ENCODE measurements at regions not wholly inside any gene's neighbourhood (a gene's known extent, or its start where the extent isn't known, plus 50 kb on each side); places are given as distances from the start of the nearest gene placed in this dataset.

DNA sequence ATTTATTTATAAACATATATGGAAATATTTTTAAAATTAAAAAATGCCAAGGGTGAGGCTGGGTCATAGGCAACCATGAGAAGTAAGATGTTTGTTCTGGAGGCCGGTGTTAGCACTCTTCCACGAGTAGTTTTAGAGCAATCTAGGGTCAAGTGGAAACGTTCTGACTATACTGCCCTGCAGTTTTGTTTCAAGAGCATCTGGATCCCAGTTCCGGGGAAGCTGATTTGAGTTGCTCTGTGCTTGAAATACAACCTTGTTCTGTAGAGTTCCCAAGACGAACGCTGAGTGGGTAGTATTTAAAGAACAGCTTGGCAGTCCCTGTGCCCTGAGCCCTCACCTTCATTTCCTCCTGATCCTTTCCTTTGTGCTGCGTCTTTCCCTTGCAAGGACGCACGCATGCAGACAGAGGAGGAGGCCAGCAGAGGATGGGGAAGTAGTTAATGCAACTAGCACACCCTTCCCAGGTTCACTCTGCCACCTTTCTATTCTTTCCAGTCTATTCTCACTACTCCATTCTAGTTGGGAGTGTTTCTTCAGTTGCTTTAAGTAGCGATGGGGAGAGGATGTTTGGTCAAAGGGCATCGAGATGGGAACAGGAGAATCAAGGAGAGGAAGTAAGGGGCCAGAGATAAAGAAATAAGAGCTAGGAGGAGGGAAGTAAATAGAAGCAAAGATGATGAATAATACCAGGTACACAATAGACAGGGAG lies 68.3 kb upstream of the ZSWIM6 start:
- TF ChIP-seq POLR2A (IDR thresholded peaks at IDR 0.05; ENCODE audit: extremely low read depth, insufficient read length) (no peak), MYC (IDR thresholded peaks at IDR 0.05; ENCODE audit: low read depth, low read length) (no peak)
- TF ChIP-seq, protein P1, sequence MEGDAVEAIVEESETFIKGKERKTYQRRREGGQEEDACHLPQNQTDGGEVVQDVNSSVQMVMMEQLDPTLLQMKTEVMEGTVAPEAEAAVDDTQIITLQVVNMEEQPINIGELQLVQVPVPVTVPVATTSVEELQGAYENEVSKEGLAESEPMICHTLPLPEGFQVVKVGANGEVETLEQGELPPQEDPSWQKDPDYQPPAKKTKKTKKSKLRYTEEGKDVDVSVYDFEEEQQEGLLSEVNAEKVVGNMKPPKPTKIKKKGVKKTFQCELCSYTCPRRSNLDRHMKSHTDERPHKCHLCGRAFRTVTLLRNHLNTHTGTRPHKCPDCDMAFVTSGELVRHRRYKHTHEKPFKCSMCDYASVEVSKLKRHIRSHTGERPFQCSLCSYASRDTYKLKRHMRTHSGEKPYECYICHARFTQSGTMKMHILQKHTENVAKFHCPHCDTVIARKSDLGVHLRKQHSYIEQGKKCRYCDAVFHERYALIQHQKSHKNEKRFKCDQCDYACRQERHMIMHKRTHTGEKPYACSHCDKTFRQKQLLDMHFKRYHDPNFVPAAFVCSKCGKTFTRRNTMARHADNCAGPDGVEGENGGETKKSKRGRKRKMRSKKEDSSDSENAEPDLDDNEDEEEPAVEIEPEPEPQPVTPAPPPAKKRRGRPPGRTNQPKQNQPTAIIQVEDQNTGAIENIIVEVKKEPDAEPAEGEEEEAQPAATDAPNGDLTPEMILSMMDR (IDR thresholded peaks at IDR 0.05; ENCODE audit: low read depth, low read length): no peak
- TF ChIP-seq, protein P2, sequence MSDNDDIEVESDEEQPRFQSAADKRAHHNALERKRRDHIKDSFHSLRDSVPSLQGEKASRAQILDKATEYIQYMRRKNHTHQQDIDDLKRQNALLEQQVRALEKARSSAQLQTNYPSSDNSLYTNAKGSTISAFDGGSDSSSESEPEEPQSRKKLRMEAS (IDR thresholded peaks at IDR 0.05; ENCODE audit: low read depth, low read length): no peak
- H3K4me3 ChIP-seq (ENCODE audit: low read depth, low read length): no peak overlapping the region
- DNase-seq (ENCODE audit: low read depth): no peak

DNA sequence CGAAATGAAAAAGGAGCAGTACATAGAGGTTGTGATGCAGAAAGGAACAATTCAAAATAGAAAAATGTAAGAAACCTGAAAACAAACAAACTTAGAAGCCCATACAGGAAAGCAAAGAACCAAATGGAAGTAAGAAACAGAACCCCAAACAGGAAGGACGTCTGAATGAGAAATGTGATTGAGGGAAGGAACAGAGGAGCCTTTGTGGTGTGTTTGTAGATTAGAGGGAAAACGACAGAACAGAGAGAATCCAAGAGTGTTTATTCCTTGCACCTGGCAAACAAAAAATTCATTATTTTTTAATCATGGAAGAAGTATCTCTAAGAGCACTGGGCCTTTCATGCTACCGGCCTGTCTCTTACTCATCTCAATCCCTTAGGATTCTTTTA lies 67.8 kb upstream of the ZSWIM6 start:
- TF ChIP-seq POLR2A (IDR thresholded peaks at IDR 0.05; ENCODE audit: extremely low read depth, insufficient read length) (no peak), MYC (IDR thresholded peaks at IDR 0.05; ENCODE audit: low read depth, low read length) (no peak)
- TF ChIP-seq, protein P2 (IDR thresholded peaks at IDR 0.05; ENCODE audit: low read depth, low read length): no peak
- TF ChIP-seq, protein P1 (IDR thresholded peaks at IDR 0.05; ENCODE audit: low read depth, low read length): no peak
- H3K4me3 ChIP-seq (ENCODE audit: low read depth, low read length): no peak overlapping the region
- no peak for DNase-seq (ENCODE audit: low read depth)

DNA sequence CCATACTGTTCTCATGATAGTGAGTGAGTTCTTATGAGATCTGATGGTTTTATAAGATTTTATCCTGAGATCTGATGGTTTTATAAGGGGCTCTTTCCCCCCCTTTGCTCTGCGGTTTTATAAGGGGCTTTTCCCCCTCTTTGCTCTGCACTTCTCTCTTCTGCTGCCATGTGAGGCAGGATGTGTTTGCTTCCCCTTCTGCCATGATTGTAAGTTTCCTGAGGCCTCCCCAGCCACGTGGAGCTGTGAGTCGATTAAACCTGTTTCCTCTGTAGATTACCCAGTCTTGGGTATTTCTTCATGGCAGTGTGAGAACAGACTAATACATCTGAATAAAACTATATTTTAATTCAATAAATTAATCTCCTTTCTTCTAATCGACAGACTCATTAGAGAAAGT lies 64.9 kb upstream of the ZSWIM6 start:
- DNase-seq (ENCODE audit: low read depth): no peak
- H3K4me3 ChIP-seq (ENCODE audit: low read depth, low read length): no peak overlapping the region

DNA sequence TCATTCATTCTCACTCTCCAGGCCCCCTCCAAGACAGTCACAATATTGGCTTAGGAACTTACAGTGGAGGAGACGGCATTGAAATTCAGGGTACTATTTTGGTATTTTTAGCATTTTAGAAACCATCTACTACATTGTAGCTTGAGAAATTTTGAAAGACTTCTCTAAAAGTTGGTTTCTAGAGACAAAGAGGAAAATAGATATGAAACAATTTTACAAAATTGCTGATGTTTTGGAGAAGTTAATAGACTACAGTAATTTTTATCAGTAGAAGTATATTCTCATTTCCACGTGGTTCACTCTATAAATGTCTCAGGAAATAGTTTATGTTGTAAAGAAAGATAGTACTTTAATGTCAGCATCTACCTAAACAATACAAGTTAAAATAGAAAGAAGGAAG lies 63.2 kb upstream of the ZSWIM6 start:
- H3K4me3 ChIP-seq (ENCODE audit: low read depth, low read length): no peak overlapping the region
- TF ChIP-seq, protein P1 (IDR thresholded peaks at IDR 0.05; ENCODE audit: low read depth, low read length): no peak
- TF ChIP-seq, protein P2 (IDR thresholded peaks at IDR 0.05; ENCODE audit: low read depth, low read length): no peak
- TF ChIP-seq POLR2A (IDR thresholded peaks at IDR 0.05; ENCODE audit: extremely low read depth, insufficient read length) (no peak), MYC (IDR thresholded peaks at IDR 0.05; ENCODE audit: low read depth, low read length) (no peak)
- no peak for DNase-seq (ENCODE audit: low read depth)

More for the DNA sequence above, 64.9 kb upstream of the ZSWIM6 start:
- no peak for TF ChIP-seq MYC (IDR thresholded peaks at IDR 0.05; ENCODE audit: low read depth, low read length)
- TF ChIP-seq POLR2A (IDR thresholded peaks at IDR 0.05; ENCODE audit: extremely low read depth, insufficient read length): no peak
- TF ChIP-seq, protein P2 (IDR thresholded peaks at IDR 0.05; ENCODE audit: low read depth, low read length): peak; percentile 33

DNA sequence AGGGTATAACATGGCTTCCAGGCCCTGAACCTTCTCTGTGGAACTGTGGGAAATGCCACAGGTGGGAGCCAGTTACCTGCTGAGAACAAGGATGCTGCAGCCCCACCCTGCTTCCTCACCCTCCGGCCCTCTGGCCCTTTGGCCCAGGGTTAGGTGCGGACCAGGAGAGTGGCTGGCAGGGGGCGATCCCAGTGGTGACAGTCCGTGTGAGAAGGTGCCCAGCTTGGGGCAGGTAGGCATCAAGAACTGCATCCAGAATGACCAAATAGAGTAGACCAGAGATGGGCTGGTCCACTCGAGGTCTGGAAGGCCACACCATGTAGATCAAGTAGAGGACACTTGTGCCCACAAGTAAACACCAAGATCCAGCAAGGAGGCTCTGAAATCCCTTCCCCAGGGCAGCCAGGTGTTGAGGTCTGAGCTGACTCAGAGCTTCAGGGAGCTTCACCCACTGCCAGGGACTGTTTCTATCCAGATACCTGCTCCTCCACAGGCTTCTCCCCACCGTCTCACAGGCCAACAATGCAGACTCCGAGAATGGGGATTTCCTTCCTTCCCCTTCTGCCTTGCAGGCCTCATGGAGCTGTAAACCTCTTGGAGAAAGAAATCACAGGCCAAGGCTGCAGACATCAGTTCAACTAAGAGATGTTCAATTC lies 61.4 kb upstream of the ZSWIM6 start:
- H3K4me3 ChIP-seq (ENCODE audit: low read depth, low read length): no peak overlapping the region
- no peak for DNase-seq (ENCODE audit: low read depth)
- TF ChIP-seq, protein P1 (IDR thresholded peaks at IDR 0.05; ENCODE audit: low read depth, low read length): no peak
- TF ChIP-seq POLR2A (IDR thresholded peaks at IDR 0.05; ENCODE audit: extremely low read depth, insufficient read length): no peak
- no peak for TF ChIP-seq MYC (IDR thresholded peaks at IDR 0.05; ENCODE audit: low read depth, low read length)
- TF ChIP-seq, protein P2 (IDR thresholded peaks at IDR 0.05; ENCODE audit: low read depth, low read length): no peak

DNA sequence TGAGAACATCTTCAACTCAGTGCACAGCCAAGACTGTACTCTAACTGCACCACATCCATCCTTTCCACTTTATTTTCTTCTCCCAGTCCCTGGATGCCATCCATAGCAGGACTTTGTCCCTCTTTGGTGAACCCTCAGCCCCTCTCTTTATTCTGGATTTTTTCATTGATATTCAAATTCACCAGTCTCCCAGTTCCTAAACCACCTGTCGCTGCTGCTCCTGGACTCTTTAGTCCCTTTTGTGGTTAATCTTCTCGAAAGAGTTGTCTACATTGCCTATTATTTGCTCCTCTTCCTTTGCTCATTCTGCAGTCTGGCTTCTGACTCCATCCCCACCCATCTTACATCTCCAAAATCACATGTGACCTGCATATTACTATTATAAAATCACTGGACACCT lies 59.4 kb upstream of the ZSWIM6 start:
- no peak for TF ChIP-seq MYC (IDR thresholded peaks at IDR 0.05; ENCODE audit: low read depth, low read length)
- TF ChIP-seq, protein P2 (IDR thresholded peaks at IDR 0.05; ENCODE audit: low read depth, low read length): no peak
- TF ChIP-seq, protein P1 (IDR thresholded peaks at IDR 0.05; ENCODE audit: low read depth, low read length): no peak
- no peak overlapping the region for H3K4me3 ChIP-seq (ENCODE audit: low read depth, low read length)
- no peak for DNase-seq (ENCODE audit: low read depth)
